HG03045 (cell line): ENCODE measurements at regions not wholly inside any gene's neighbourhood (a gene's known extent, or its start where the extent isn't known, plus 50 kb on each side); places are given as distances from the start of the nearest gene placed in this dataset.

Experiments
- ATAC-seq: cut with Tn5 transposase; IDR thresholded peaks from one replicate; pipeline ENCODE4 v1.9.1; 2021; ENCODE audit warnings: mild to moderate bottlenecking, moderate library complexity; ENCODE audit not compliant: unreplicated experiment

- ATAC-seq, result no peak
Observed at GRCh38 chr3:124395584-124396338, 334.5 kb upstream of the UMPS start.

- ATAC-seq, result no peak
Observed at GRCh38 chr3:124396339-124396950, 333.8 kb upstream of the UMPS start.

- no peak for ATAC-seq
Observed at GRCh38 chr3:124397088-124397487, 333.2 kb upstream of the UMPS start.

- ATAC-seq, result no peak
Observed at GRCh38 chr3:124398594-124398993, 331.7 kb upstream of the UMPS start.

GRCh38 chr3:124401843-124402242, 328.4 kb upstream of the UMPS start:
- no peak for ATAC-seq

- no peak for ATAC-seq
Observed at GRCh38 chr3:124402791-124403190, 327.5 kb upstream of the UMPS start.

GRCh38 chr3:124404621-124405020, 325.6 kb upstream of the UMPS start:
- ATAC-seq, result no peak

- no peak for ATAC-seq
Observed at GRCh38 chr3:124407260-124407659, 323.0 kb upstream of the UMPS start.

- ATAC-seq, result no peak
Observed at GRCh38 chr3:124409650-124410275, 320.5 kb upstream of the UMPS start.

- ATAC-seq, result no peak
Observed at GRCh38 chr3:124410471-124410870, 319.8 kb upstream of the UMPS start.

- no peak for ATAC-seq
Observed at GRCh38 chr3:124411728-124412127, 318.5 kb upstream of the UMPS start.

- ATAC-seq, result no peak
Observed at GRCh38 chr3:124412644-124413043, 317.6 kb upstream of the UMPS start.

GRCh38 chr3:124413393-124413792, 316.9 kb upstream of the UMPS start:
- no peak for ATAC-seq

- ATAC-seq, result no peak
Observed at GRCh38 chr3:124413989-124414598, 316.2 kb upstream of the UMPS start.

- ATAC-seq, result no peak
Observed at GRCh38 chr3:124415446-124415960, 314.7 kb upstream of the UMPS start.

- no peak for ATAC-seq
Observed at GRCh38 chr3:124419303-124419702, 310.9 kb upstream of the UMPS start.

GRCh38 chr3:124420392-124420791, 309.9 kb upstream of the UMPS start:
- ATAC-seq, result no peak

- no peak for ATAC-seq
Observed at GRCh38 chr3:124422805-124423204, 307.4 kb upstream of the UMPS start.

- no peak for ATAC-seq
Observed at GRCh38 chr3:124424396-124424795, 305.9 kb upstream of the UMPS start.

- ATAC-seq, result no peak
Observed at GRCh38 chr3:124425972-124426371, 304.3 kb upstream of the UMPS start.

- no peak for ATAC-seq
Observed at GRCh38 chr3:124428372-124429128, 301.7 kb upstream of the UMPS start.
